ENCODE measurements at regions not wholly inside any gene's neighbourhood (a gene's known extent, or its start where the extent isn't known, plus 50 kb on each side); places are given as distances from the start of the nearest gene placed in this dataset.

DNA sequence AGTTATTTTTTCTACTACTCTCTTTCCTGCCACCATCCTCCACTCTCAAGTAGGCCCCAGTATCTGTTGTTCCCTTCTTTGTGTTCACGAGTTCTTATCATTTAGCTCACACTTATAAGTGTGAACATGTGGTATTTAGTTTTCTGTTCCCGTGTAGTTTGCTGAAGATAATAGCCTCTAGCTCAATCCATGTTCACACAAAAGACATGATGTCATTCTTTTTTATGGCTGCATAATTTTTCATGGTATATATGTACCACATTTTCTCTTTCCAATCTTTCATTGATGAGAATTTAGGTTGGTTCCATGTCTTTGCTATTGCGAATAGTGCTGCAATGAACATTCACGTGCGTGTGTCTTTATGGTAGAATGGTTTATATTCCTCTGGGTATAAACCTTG lies 237.9 kb upstream of the FERMT1 start:
- 21% methylated on average over 5 of the region's 5 CpGs for WGBS (ENCODE audit: low lambda C conversion rate)
- no peaks in the 10 kb centered on the region; the same call in 1 of the 2 replicates for H3K9me2 ChIP-seq
- no peak overlapping the region for H3K9ac ChIP-seq
- no peaks in the 10 kb centered on the region for H4K20me1 ChIP-seq (ENCODE audit: insufficient read depth)
- no peaks in the 10 kb centered on the region for H3F3A ChIP-seq (replicated peaks; ENCODE audit: insufficient read depth)
- no peak overlapping the region for H3K27ac ChIP-seq (ENCODE audit: low read depth in 2 of 2, low read length in 1 of 2)
- ChIA-PET CTCF (no interaction called here), POLR2A (no interaction called here)
- H3K27me3 ChIP-seq (ENCODE audit: insufficient read depth) = no peaks in the 10 kb centered on the region
- H3K4me3 ChIP-seq (ENCODE audit: low read depth in 2 of 2, low read length in 1 of 2) = no peak overlapping the region
- H3K79me2 ChIP-seq (ENCODE audit: insufficient read depth) = no peaks in the 10 kb centered on the region
- H3K9me3 ChIP-seq = no peaks in the 10 kb centered on the region
- H3K4me2 ChIP-seq = no peak overlapping the region
- TF ChIP-seq GATA2 (CRISPR knock-in tag; IDR thresholded peaks at IDR 0.05) = no peak
- TF ChIP-seq, protein P1, sequence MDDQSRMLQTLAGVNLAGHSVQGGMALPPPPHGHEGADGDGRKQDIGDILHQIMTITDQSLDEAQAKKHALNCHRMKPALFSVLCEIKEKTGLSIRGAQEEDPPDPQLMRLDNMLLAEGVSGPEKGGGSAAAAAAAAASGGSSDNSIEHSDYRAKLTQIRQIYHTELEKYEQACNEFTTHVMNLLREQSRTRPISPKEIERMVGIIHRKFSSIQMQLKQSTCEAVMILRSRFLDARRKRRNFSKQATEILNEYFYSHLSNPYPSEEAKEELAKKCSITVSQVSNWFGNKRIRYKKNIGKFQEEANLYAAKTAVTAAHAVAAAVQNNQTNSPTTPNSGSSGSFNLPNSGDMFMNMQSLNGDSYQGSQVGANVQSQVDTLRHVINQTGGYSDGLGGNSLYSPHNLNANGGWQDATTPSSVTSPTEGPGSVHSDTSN (IDR thresholded peaks at IDR 0.05) = no peak
- TF ChIP-seq SIN3A (IDR thresholded peaks at IDR 0.05; ENCODE audit: borderline replicate concordance, low read depth, low read length) = no peak
- TF ChIP-seq EZH2phosphoT487 (IDR thresholded peaks at IDR 0.05; ENCODE audit: borderline replicate concordance, low read depth) = no peak
- no peak for TF ChIP-seq RFX5 (IDR thresholded peaks at IDR 0.05; ENCODE audit: low read length)
- TF ChIP-seq CHD2 (IDR thresholded peaks at IDR 0.05; ENCODE audit: low read length, partially characterized antibody) = no peak
- TF ChIP-seq FOSL2 (IDR thresholded peaks at IDR 0.05; ENCODE audit: borderline replicate concordance, low read depth) = no peak
- TF ChIP-seq, protein P2, sequence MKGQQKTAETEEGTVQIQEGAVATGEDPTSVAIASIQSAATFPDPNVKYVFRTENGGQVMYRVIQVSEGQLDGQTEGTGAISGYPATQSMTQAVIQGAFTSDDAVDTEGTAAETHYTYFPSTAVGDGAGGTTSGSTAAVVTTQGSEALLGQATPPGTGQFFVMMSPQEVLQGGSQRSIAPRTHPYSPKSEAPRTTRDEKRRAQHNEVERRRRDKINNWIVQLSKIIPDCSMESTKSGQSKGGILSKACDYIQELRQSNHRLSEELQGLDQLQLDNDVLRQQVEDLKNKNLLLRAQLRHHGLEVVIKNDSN (IDR thresholded peaks at IDR 0.05; ENCODE audit: borderline replicate concordance, low read depth) = no peak
- TF ChIP-seq EP300 (IDR thresholded peaks at IDR 0.05; ENCODE audit: borderline replicate concordance in 1 of 2, low read depth in 1 of 2, low read length in 1 of 2) = no peak
- TF ChIP-seq, protein P3, sequence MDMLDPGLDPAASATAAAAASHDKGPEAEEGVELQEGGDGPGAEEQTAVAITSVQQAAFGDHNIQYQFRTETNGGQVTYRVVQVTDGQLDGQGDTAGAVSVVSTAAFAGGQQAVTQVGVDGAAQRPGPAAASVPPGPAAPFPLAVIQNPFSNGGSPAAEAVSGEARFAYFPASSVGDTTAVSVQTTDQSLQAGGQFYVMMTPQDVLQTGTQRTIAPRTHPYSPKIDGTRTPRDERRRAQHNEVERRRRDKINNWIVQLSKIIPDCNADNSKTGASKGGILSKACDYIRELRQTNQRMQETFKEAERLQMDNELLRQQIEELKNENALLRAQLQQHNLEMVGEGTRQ (IDR thresholded peaks at IDR 0.05; ENCODE audit: borderline replicate concordance, low read depth, low read length) = no peak
- no peak for TF ChIP-seq FOXJ3 (CRISPR knock-in tag; IDR thresholded peaks at IDR 0.05)
- no peak for TF ChIP-seq MXI1 (IDR thresholded peaks at IDR 0.05; ENCODE audit: low read depth, low read length)
- TF ChIP-seq, protein P4, sequence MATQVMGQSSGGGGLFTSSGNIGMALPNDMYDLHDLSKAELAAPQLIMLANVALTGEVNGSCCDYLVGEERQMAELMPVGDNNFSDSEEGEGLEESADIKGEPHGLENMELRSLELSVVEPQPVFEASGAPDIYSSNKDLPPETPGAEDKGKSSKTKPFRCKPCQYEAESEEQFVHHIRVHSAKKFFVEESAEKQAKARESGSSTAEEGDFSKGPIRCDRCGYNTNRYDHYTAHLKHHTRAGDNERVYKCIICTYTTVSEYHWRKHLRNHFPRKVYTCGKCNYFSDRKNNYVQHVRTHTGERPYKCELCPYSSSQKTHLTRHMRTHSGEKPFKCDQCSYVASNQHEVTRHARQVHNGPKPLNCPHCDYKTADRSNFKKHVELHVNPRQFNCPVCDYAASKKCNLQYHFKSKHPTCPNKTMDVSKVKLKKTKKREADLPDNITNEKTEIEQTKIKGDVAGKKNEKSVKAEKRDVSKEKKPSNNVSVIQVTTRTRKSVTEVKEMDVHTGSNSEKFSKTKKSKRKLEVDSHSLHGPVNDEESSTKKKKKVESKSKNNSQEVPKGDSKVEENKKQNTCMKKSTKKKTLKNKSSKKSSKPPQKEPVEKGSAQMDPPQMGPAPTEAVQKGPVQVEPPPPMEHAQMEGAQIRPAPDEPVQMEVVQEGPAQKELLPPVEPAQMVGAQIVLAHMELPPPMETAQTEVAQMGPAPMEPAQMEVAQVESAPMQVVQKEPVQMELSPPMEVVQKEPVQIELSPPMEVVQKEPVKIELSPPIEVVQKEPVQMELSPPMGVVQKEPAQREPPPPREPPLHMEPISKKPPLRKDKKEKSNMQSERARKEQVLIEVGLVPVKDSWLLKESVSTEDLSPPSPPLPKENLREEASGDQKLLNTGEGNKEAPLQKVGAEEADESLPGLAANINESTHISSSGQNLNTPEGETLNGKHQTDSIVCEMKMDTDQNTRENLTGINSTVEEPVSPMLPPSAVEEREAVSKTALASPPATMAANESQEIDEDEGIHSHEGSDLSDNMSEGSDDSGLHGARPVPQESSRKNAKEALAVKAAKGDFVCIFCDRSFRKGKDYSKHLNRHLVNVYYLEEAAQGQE (IDR thresholded peaks at IDR 0.05; ENCODE audit: low read depth, low read length) = no peak
- TF ChIP-seq NRF1 (IDR thresholded peaks at IDR 0.05; ENCODE audit: low read depth, low read length) = no peak
- no peak for TF ChIP-seq RAD21 (IDR thresholded peaks at IDR 0.05; ENCODE audit: low read length)
- TF ChIP-seq, protein P5, sequence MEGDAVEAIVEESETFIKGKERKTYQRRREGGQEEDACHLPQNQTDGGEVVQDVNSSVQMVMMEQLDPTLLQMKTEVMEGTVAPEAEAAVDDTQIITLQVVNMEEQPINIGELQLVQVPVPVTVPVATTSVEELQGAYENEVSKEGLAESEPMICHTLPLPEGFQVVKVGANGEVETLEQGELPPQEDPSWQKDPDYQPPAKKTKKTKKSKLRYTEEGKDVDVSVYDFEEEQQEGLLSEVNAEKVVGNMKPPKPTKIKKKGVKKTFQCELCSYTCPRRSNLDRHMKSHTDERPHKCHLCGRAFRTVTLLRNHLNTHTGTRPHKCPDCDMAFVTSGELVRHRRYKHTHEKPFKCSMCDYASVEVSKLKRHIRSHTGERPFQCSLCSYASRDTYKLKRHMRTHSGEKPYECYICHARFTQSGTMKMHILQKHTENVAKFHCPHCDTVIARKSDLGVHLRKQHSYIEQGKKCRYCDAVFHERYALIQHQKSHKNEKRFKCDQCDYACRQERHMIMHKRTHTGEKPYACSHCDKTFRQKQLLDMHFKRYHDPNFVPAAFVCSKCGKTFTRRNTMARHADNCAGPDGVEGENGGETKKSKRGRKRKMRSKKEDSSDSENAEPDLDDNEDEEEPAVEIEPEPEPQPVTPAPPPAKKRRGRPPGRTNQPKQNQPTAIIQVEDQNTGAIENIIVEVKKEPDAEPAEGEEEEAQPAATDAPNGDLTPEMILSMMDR (IDR thresholded peaks at IDR 0.05) = no peak
- TF ChIP-seq, protein P6, sequence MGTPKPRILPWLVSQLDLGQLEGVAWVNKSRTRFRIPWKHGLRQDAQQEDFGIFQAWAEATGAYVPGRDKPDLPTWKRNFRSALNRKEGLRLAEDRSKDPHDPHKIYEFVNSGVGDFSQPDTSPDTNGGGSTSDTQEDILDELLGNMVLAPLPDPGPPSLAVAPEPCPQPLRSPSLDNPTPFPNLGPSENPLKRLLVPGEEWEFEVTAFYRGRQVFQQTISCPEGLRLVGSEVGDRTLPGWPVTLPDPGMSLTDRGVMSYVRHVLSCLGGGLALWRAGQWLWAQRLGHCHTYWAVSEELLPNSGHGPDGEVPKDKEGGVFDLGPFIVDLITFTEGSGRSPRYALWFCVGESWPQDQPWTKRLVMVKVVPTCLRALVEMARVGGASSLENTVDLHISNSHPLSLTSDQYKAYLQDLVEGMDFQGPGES (IDR thresholded peaks at IDR 0.05; ENCODE audit: low read depth, low read length) = no peak
- H2AFZ ChIP-seq (ENCODE audit: low read depth) = no peak overlapping the region
- H3K4me1 ChIP-seq (ENCODE audit: control insufficient read depth in 1 of 2, insufficient read depth in 2 of 2, low read depth in 1 of 2, low read length in 1 of 2) = no peaks in the 10 kb centered on the region; a peak in 1 of 4 replicates
- H3K36me3 ChIP-seq (replicated peaks in 1 of 2; ENCODE audit: control insufficient read depth in 1 of 2, insufficient read depth in 2 of 2, low read length in 1 of 2) = no peaks in the 10 kb centered on the region
- DNase-seq = no peak

All from SK-N-SH (cell line).